ENCODE measurements at regions not wholly inside any gene's neighbourhood (a gene's known extent, or its start where the extent isn't known, plus 50 kb on each side); places are given as distances from the start of the nearest gene placed in this dataset.

DNA sequence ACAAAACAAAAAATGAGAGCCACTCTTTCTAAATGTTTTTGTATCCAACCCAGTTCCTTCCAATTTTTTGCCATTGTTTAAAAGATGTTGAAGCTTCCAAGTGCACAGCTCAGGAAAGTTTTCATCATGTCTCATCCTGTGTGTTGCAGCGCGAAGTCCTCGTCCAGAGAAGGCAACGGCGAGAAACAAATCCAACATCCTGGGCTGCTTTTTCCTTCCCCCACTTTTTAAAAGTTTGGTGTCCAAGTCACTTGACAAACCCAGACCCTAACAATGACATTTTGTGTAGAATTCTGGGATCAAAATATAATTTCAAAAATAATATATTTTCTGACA, 92.3 kb downstream of the ANKRD60 start:
- no peak for TF ChIP-seq POLR2AphosphoS5 (IDR thresholded peaks at IDR 0.05; ENCODE audit: low read depth)
- TF ChIP-seq, protein P1, sequence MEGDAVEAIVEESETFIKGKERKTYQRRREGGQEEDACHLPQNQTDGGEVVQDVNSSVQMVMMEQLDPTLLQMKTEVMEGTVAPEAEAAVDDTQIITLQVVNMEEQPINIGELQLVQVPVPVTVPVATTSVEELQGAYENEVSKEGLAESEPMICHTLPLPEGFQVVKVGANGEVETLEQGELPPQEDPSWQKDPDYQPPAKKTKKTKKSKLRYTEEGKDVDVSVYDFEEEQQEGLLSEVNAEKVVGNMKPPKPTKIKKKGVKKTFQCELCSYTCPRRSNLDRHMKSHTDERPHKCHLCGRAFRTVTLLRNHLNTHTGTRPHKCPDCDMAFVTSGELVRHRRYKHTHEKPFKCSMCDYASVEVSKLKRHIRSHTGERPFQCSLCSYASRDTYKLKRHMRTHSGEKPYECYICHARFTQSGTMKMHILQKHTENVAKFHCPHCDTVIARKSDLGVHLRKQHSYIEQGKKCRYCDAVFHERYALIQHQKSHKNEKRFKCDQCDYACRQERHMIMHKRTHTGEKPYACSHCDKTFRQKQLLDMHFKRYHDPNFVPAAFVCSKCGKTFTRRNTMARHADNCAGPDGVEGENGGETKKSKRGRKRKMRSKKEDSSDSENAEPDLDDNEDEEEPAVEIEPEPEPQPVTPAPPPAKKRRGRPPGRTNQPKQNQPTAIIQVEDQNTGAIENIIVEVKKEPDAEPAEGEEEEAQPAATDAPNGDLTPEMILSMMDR (IDR thresholded peaks at IDR 0.05; ENCODE audit: insufficient read depth, low read length) = no peak
- TF ChIP-seq, protein P2, sequence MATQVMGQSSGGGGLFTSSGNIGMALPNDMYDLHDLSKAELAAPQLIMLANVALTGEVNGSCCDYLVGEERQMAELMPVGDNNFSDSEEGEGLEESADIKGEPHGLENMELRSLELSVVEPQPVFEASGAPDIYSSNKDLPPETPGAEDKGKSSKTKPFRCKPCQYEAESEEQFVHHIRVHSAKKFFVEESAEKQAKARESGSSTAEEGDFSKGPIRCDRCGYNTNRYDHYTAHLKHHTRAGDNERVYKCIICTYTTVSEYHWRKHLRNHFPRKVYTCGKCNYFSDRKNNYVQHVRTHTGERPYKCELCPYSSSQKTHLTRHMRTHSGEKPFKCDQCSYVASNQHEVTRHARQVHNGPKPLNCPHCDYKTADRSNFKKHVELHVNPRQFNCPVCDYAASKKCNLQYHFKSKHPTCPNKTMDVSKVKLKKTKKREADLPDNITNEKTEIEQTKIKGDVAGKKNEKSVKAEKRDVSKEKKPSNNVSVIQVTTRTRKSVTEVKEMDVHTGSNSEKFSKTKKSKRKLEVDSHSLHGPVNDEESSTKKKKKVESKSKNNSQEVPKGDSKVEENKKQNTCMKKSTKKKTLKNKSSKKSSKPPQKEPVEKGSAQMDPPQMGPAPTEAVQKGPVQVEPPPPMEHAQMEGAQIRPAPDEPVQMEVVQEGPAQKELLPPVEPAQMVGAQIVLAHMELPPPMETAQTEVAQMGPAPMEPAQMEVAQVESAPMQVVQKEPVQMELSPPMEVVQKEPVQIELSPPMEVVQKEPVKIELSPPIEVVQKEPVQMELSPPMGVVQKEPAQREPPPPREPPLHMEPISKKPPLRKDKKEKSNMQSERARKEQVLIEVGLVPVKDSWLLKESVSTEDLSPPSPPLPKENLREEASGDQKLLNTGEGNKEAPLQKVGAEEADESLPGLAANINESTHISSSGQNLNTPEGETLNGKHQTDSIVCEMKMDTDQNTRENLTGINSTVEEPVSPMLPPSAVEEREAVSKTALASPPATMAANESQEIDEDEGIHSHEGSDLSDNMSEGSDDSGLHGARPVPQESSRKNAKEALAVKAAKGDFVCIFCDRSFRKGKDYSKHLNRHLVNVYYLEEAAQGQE (IDR thresholded peaks at IDR 0.05; ENCODE audit: insufficient replicate concordance, low read depth) = no peak
